ENCODE measurements at regions not wholly inside any gene's neighbourhood (a gene's known extent, or its start where the extent isn't known, plus 50 kb on each side); places are given as distances from the start of the nearest gene placed in this dataset.

DNA sequence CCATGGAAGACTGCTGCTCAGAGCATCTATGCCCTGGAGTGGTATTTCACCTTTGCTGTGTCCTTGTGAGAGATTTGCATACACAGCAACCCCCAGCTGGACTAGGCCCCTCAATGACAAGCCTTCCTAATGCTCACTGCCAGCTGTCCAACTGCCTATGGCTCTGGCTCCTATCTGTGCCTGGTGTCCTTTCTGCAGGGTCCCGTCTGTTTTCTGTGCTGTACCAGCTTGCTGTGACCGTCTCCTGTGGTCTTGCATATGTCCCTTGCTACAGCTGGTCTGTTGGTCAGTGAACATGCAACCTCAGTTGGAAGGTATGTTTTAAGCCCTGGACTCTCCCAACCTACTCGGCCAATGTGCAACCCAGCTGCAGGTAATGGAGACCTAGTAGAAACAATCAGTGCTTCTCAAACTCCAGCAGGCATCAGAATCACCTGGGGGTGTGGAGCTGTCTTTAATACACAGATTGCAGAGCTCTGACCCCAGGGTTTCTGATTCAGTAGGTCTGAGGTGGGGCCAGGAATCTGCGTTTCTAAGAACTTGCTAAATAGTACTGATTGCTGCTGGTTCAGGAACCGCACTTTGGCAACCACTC, 306.4 kb upstream of the ZNF32 start:
- no peak for FAIRE-seq
- dilution Hi-C loops (cut with MboI; ENCODE audit: extremely low pct_ligation_motif_present, low sequenced_read_pairs) = no loop called here
- no peaks in the 10 kb centered on the region for H3K4me1 ChIP-seq (ENCODE audit: control insufficient read depth, extremely low read depth, insufficient read depth, low read length)

DNA sequence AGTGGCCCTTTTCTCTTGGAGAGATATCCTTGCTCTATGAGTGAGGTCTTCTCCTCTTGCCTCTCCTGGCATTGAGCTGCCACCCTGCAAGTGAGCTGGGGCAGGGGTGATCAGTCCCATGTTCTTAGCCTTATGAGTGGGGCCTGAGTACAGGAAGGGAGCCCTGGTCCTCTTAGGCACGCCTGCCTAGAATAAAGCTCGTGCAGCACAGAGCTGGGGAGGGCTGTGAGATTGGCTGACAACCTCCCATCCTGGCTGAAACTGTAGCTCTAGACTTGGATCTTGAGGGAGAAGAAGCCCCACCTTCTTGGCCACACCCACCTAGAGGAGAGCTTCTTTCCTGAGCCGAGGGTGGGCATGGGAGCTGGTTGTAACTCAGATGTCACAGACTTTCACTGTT, 305.0 kb upstream of the ZNF32 start:
- no peaks in the 10 kb centered on the region for H3K4me1 ChIP-seq (ENCODE audit: control insufficient read depth, extremely low read depth, insufficient read depth, low read length)
- H2AFZ ChIP-seq (ENCODE audit: control insufficient read depth, low read length) = no peak overlapping the region
- DNase-seq (ENCODE audit: low read depth, low spot score) (no peak), FAIRE-seq (no peak)
- no peak for TF ChIP-seq EZH2 (IDR thresholded peaks at IDR 0.05; ENCODE audit: low read length)
- TF ChIP-seq, protein P1, sequence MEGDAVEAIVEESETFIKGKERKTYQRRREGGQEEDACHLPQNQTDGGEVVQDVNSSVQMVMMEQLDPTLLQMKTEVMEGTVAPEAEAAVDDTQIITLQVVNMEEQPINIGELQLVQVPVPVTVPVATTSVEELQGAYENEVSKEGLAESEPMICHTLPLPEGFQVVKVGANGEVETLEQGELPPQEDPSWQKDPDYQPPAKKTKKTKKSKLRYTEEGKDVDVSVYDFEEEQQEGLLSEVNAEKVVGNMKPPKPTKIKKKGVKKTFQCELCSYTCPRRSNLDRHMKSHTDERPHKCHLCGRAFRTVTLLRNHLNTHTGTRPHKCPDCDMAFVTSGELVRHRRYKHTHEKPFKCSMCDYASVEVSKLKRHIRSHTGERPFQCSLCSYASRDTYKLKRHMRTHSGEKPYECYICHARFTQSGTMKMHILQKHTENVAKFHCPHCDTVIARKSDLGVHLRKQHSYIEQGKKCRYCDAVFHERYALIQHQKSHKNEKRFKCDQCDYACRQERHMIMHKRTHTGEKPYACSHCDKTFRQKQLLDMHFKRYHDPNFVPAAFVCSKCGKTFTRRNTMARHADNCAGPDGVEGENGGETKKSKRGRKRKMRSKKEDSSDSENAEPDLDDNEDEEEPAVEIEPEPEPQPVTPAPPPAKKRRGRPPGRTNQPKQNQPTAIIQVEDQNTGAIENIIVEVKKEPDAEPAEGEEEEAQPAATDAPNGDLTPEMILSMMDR (optimal IDR thresholded peaks at IDR 0.05 in 1 of 3, IDR thresholded peaks at IDR 0.05 in 1 of 3, conservative IDR thresholded peaks at IDR 0.05 in 1 of 3; ENCODE audit: extremely low read depth in 1 of 3, insufficient read depth in 2 of 3, low read length in 3 of 3) = no peak
- H3K27ac ChIP-seq (ENCODE audit: control insufficient read depth, insufficient read depth, low read length) = no peak overlapping the region
- no peaks in the 10 kb centered on the region for H3K9me1 ChIP-seq (ENCODE audit: control insufficient read depth, extremely low read depth, insufficient read depth, low read length)
- H3K4me2 ChIP-seq (ENCODE audit: control insufficient read depth, extremely low read depth, insufficient read depth, low read depth, low read length) = no peak overlapping the region
- H3K9ac ChIP-seq (ENCODE audit: control insufficient read depth, extremely low read depth, insufficient read depth, low read length) = no peak overlapping the region
- no peaks in the 10 kb centered on the region for H3K79me2 ChIP-seq (ENCODE audit: control insufficient read depth, insufficient read depth, low read length)
- H3K9me3 ChIP-seq (ENCODE audit: control insufficient read depth, low read depth, low read length) = no peaks in the 10 kb centered on the region
- no peaks in the 10 kb centered on the region for H3K27me3 ChIP-seq (ENCODE audit: control insufficient read depth, extremely low read depth, insufficient read depth, low read length)
- no peaks in the 10 kb centered on the region for H3K36me3 ChIP-seq (ENCODE audit: control insufficient read depth in 2 of 2, extremely low read depth in 1 of 2, insufficient read depth in 2 of 2, low read length in 2 of 2)
- no peaks in the 10 kb centered on the region for H4K20me1 ChIP-seq (ENCODE audit: control insufficient read depth, extremely low read depth, insufficient read depth, low read length)
- dilution Hi-C loops (cut with MboI; ENCODE audit: extremely low pct_ligation_motif_present, low sequenced_read_pairs) = no loop called here
- no peak overlapping the region for H3K4me3 ChIP-seq (ENCODE audit: control insufficient read depth in 2 of 3, extremely low read depth in 1 of 3, insufficient read depth in 2 of 3, low read depth in 1 of 3, low read length in 3 of 3)

More for the DNA sequence above, 306.4 kb upstream of the ZNF32 start:
- no peak overlapping the region for H3K27ac ChIP-seq (ENCODE audit: control insufficient read depth, insufficient read depth, low read length)
- H3K79me2 ChIP-seq (ENCODE audit: control insufficient read depth, insufficient read depth, low read length) = no peaks in the 10 kb centered on the region
- H3K36me3 ChIP-seq (ENCODE audit: control insufficient read depth in 2 of 2, extremely low read depth in 1 of 2, insufficient read depth in 2 of 2, low read length in 2 of 2) = no peaks in the 10 kb centered on the region
- H4K20me1 ChIP-seq (ENCODE audit: control insufficient read depth, extremely low read depth, insufficient read depth, low read length) = no peaks in the 10 kb centered on the region
- H2AFZ ChIP-seq (ENCODE audit: control insufficient read depth, low read length) = no peak overlapping the region
- no peaks in the 10 kb centered on the region for H3K9me1 ChIP-seq (ENCODE audit: control insufficient read depth, extremely low read depth, insufficient read depth, low read length)
- H3K9ac ChIP-seq (ENCODE audit: control insufficient read depth, extremely low read depth, insufficient read depth, low read length) = no peak overlapping the region
- no peak overlapping the region for H3K4me3 ChIP-seq (ENCODE audit: control insufficient read depth in 2 of 3, extremely low read depth in 1 of 3, insufficient read depth in 2 of 3, low read depth in 1 of 3, low read length in 3 of 3)
- TF ChIP-seq, protein P1 (optimal IDR thresholded peaks at IDR 0.05 in 1 of 3, IDR thresholded peaks at IDR 0.05 in 1 of 3, conservative IDR thresholded peaks at IDR 0.05 in 1 of 3; ENCODE audit: extremely low read depth in 1 of 3, insufficient read depth in 2 of 3, low read length in 3 of 3) = no peak
- TF ChIP-seq EZH2 (IDR thresholded peaks at IDR 0.05; ENCODE audit: low read length) = no peak
- H3K27me3 ChIP-seq (ENCODE audit: control insufficient read depth, extremely low read depth, insufficient read depth, low read length) = no peaks in the 10 kb centered on the region
- H3K9me3 ChIP-seq (ENCODE audit: control insufficient read depth, low read depth, low read length) = no peaks in the 10 kb centered on the region
- H3K4me2 ChIP-seq (ENCODE audit: control insufficient read depth, extremely low read depth, insufficient read depth, low read depth, low read length) = no peak overlapping the region
- DNase-seq (ENCODE audit: low read depth, low spot score) = no peak
